SJSA1 (cell line): ENCODE measurements at regions not wholly inside any gene's neighbourhood (a gene's known extent, or its start where the extent isn't known, plus 50 kb on each side); places are given as distances from the start of the nearest gene placed in this dataset.
"Not testable (repeated sequence)": the region's sequence is repeated elsewhere in the genome, so short reads cannot be mapped to it uniquely, and the experiment has no call there.

ENCODE experiments used
- DNase-seq, 2 experiments: peaks; one replicate each; pipeline ENCODE4 v3.0.0-alpha.2; 2015 to 2020; ENCODE audit warnings: low spot score in 2 of 2, low read depth in 1 of 2
- H3K27ac ChIP-seq: fragments of 250-450 bp; sonication (Bioruptor Pico); 2 replicates; pipeline ENCODE4 v1.5.1; 2020; ENCODE audit warnings: mild to moderate bottlenecking, moderate library complexity
- H3K27me3 ChIP-seq: fragments of 250-450 bp; sonication (Bioruptor Pico); replicated peaks from 2 replicates; pipeline ENCODE4 v1.5.1; 2020; ENCODE audit warnings: mild to moderate bottlenecking, moderate library complexity
- H3K36me3 ChIP-seq: fragments of 250-450 bp; sonication (Bioruptor Pico); 2 replicates; pipeline ENCODE4 v1.5.1; 2020; ENCODE audit warnings: mild to moderate bottlenecking
- H3K4me1 ChIP-seq: fragments of 250-450 bp; sonication (Bioruptor Pico); replicated peaks from 2 replicates; pipeline ENCODE4 v1.6.1; 2021; ENCODE audit warnings: mild to moderate bottlenecking
- H3K4me3 ChIP-seq: fragments of 250-450 bp; sonication (Bioruptor Pico); 2 replicates; pipeline ENCODE4 v1.5.1; 2020; ENCODE audit warnings: mild to moderate bottlenecking
- H3K9me3 ChIP-seq: fragments of 250-450 bp; sonication (Bioruptor Pico); replicated peaks from 2 replicates; pipeline ENCODE4 v1.5.1; 2020; ENCODE audit warnings: mild to moderate bottlenecking

DNA sequence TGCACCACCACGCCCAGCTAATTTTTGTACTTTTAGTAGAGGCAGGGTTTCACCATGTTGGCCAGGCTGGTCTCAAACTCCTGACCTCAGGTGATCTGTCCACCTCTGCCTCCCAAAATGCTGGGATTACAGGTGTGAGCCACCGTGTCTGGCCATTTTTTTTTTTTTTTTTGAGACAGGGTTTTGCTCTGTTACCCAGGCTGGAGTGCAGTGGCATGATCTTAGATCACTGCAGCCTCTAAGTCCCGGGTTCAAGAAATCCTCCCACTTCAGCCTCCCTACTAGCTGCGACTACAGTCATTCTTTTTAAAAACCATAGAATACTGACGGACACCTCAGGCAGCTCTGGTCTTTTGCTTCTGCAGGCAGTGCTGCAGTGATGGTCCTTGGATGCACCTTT, 54.9 kb upstream of the PTPN1 start:
- not testable (repeated sequence) for H3K4me3 ChIP-seq, DNase-seq, H3K4me1 ChIP-seq, H3K36me3 ChIP-seq, H3K9me3 ChIP-seq, H3K27me3 ChIP-seq, H3K27ac ChIP-seq

DNA sequence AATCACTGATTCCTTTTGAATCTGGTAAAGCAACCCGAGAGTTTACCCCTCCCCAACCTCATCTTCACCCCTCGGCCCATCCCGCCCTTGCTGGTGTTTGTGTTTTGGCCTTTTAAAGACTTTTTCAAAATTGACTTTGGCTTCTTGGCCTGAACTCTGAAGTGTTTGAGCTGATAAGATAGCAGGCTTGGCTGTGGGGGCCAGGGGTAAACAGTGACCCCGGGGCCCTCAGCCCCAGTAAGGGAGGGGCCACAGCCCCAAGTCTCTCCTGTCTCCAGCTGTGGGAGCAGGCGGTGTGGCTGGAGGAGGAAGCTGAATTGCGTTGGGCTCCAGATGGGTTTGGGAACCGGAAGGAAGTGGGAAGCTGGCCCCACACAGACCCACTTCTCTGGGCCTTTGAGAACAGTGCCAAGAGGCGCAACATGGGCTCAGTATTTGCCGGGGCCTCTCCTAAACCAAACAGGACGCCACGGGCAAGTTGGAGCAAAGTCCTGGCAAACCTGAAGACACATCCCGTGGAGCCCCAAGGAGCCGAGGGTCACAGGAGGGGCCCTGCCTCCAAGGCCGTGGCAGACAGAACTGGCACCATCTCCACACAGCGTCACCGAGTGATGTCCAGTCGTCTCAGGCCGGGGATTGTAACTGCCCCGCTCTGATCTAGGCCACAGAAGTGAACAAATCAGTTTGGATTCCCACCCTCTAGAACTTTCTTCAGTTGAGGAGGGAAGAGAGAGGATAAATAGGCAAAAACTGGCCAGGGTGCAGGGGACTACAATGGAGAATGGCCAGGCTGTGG, 54.3 kb upstream of the PTPN1 start:
- Histone ChIP-seq H3K36me3 (no peaks in the 10 kb centered on the region), H3K27ac (no peak overlapping the region), H3K4me3 (no peak overlapping the region), H3K27me3 (no peaks in the 10 kb centered on the region), H3K4me1 (peaks cover 9% of the 10 kb centered on the region), H3K9me3 (no peaks in the 10 kb centered on the region)
- no peak for DNase-seq

DNA sequence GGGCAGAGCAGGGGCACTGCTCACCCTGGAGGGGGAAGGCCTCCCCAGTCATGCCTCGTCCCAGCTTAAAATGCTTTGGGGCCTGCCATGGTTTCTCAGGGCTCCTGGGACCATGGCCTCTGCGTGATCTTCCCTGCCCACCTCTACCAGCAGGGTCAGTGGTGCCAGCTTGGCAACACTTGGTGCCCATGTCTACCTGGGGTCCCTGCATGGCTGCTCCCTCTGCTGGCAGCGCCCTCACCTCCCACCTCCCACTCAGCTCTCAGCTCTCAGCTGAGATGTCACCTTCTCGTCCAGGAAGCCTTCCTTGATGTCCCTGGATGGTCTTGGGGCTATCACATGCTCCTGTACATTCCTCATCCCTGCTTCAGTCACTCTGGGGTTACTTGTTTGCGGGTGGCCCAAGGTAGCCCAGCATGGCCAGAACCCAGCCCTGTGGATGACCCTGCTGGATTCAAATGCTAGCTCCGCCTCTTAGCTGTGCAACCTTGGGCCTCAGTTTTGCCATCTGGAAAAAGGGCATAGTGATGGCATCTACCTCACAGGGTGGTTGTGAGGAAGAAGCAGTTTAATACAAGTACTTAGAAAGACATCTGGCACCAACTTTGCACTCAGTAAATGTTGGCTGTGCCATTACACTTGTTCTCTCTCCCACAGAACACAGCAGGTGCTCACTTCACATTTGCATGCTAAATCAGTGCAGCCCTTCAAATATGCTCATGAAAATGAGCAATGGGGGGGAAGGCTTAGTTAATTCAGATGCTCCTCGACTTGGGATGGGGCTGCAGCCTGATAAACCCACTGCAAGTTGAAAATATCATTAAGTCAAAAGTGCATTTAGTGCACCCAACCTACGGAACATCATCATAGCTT, 53.5 kb upstream of the PTPN1 start:
- H3K27me3 ChIP-seq, result no peaks in the 10 kb centered on the region
- H3K4me1 ChIP-seq, result 0 out of 2 replicates have a peak, but pooled peaks cover under 1% of the 10 kb centered on the region
- H3K4me3 ChIP-seq, result no peak overlapping the region
- DNase-seq, result no peak
- no peaks in the 10 kb centered on the region for H3K9me3 ChIP-seq
- no peak overlapping the region for H3K27ac ChIP-seq
- no peaks in the 10 kb centered on the region for H3K36me3 ChIP-seq

DNA sequence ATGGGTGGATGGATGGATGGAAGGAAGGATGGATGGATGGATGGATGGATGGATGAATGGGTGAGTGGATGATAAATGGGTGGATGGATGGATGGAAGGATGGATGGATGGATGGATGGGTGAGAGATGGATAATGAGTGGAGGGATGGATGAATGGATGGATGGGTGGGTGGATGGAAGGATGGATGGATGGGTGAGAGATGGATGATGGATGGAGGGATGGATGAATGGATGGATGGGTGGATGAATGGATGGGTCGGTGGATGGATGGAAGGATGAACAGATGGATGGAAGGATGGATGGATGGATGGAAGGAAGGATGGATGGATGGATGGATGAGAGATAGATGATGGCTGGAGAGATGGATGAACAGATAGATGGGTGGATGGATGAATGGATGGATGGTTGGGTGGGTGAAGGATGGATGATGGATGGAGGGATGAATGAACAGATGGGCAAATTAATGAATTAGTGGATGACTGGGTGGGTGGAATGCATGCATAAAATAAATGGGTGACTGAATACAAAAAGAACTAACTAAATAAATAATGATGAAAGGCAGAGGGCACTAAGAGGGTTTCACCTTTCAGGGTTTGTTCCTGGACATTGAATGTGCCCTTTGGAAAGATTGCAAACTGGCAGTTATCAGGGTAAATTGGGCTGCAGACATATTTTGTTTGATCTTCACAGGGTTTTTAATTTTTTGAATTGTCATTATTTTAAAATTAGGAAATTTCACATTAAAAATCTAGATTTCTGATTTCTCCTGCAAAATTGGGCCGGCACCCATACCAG, 50.9 kb upstream of the PTPN1 start:
- Histone ChIP-seq H3K4me3 (no peak overlapping the region), H3K36me3 (no peaks in the 10 kb centered on the region), H3K27ac (no peak overlapping the region), H3K9me3 (no peaks in the 10 kb centered on the region), H3K4me1 (0 out of 2 replicates have a peak, but pooled peaks cover under 1% of the 10 kb centered on the region), H3K27me3 (no peaks in the 10 kb centered on the region)
- no peak for DNase-seq

DNA sequence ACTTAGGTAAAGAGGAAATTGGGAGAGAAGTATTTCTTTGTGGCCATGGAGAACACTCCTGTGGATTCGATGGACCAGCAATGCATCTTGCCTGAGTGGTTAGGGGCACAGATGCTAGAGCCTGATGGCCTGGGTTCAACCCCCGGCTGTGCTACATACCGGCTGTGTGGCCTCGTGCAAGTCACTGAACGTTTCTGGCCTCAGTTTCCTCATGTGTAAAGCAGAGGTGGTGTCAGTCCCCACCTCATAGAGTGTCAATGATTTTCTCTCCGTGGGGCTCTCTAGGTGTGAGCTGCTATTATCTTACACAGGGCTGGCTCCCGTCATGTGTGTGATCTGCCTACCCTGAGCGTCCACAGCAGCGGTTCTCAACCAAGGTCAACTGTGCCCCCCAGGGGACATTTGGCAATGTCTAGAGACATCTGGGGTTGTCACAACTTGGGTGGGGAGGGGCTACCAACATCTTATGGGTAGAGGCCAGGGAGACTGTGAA, 50.0 kb upstream of the PTPN1 start:
- no peak overlapping the region for H3K27ac ChIP-seq
- H3K4me3 ChIP-seq, result no peak overlapping the region
- 0 out of 2 replicates have a peak, but pooled peaks cover 5% of the 10 kb centered on the region for H3K4me1 ChIP-seq
- H3K27me3 ChIP-seq, result no peaks in the 10 kb centered on the region
- no peak for DNase-seq
- H3K9me3 ChIP-seq, result no peaks in the 10 kb centered on the region
- H3K36me3 ChIP-seq, result no peaks in the 10 kb centered on the region
